Neural cell (in vitro differentiated cells): ENCODE measurements at regions not wholly inside any gene's neighbourhood (a gene's known extent, or its start where the extent isn't known, plus 50 kb on each side); places are given as distances from the start of the nearest gene placed in this dataset.

ENCODE experiments used
- H2AFZ ChIP-seq: fragments of 200-600, 300-800 bp; sonication (generic), shearing (Covaris generic); 2 replicates; pipeline ENCODE4 v1.6.0; 2014; ENCODE audit warnings: low read depth, mild to moderate bottlenecking, antibody characterized with exemption, low read length, moderate library complexity
- H3F3A ChIP-seq: fragments of 200-600 bp; shearing (Covaris generic); 2 replicates; pipeline ENCODE4 v1.6.1; 2016; ENCODE audit warnings: mild to moderate bottlenecking, moderate library complexity, mixed read lengths, antibody characterized with exemption, low read length; ENCODE audit not compliant: insufficient read depth, poor library complexity, severe bottlenecking
- H3K27ac ChIP-seq: fragments of 200-600, 300-800 bp; sonication (generic), shearing (Covaris generic); 2 replicates; pipeline ENCODE4 v1.5.1; 2014; ENCODE audit warnings: mild to moderate bottlenecking, low read length, moderate library complexity
- H3K27me3 ChIP-seq: fragments of 300-800, 200-600 bp; sonication (generic), shearing (Covaris generic); 2 replicates; pipeline ENCODE4 v1.6.0; 2014; ENCODE audit warnings: mild to moderate bottlenecking, low read depth, low read length, moderate library complexity; ENCODE audit not compliant: insufficient read depth
- H3K36me3 ChIP-seq: fragments of 300-800, 200-600 bp; sonication (generic), shearing (Covaris generic); 2 replicates; pipeline ENCODE4 v1.5.1; 2014; ENCODE audit warnings: mild to moderate bottlenecking, antibody characterized with exemption, low read length, moderate library complexity; ENCODE audit not compliant: insufficient read depth
- H3K4me2 ChIP-seq: fragments of 300-800, 200-600 bp; sonication (generic), shearing (Covaris generic); 2 replicates; pipeline ENCODE4 v1.6.0; 2014; ENCODE audit warnings: mild to moderate bottlenecking, low read length
- H3K4me3 ChIP-seq: fragments of 300-800, 200-600 bp; sonication (generic), shearing (Covaris generic); 2 replicates; pipeline ENCODE4 v1.5.1; 2014; ENCODE audit warnings: mild to moderate bottlenecking, low read length, moderate library complexity
- H3K79me2 ChIP-seq: fragments of 200-600 bp; shearing (Covaris generic); replicated peaks from 2 replicates; pipeline ENCODE4 v1.6.0; 2014; ENCODE audit warnings: mild to moderate bottlenecking, low read length, moderate library complexity; ENCODE audit not compliant: insufficient read depth
- H3K9ac ChIP-seq: fragments of 300-800, 200-600 bp; sonication (generic), shearing (Covaris generic); 2 replicates; pipeline ENCODE4 v1.6.1; 2016; ENCODE audit warnings: mild to moderate bottlenecking, low read length, mixed read lengths
- H3K9me2 ChIP-seq: fragments of 200-600 bp; shearing (Covaris generic); 2 replicates; pipeline ENCODE4 v1.6.1; 2016; ENCODE audit warnings: mild to moderate bottlenecking, low read length, mixed read lengths; ENCODE audit not compliant: insufficient read depth
- H3K9me3 ChIP-seq: fragments of 200-600, 300-800 bp; sonication (generic), shearing (Covaris generic); 2 replicates; pipeline ENCODE4 v1.6.1; 2016; ENCODE audit warnings: mild to moderate bottlenecking, mixed run types, low read length, moderate library complexity, mixed read lengths
- H4K20me1 ChIP-seq: fragments of 200-600 bp; shearing (Covaris generic); 2 replicates; pipeline ENCODE4 v1.6.1; 2016; ENCODE audit warnings: mild to moderate bottlenecking, mixed run types; ENCODE audit not compliant: insufficient read depth
- CTCF ChIP-seq: fragments of 450-650 bp; IDR thresholded peaks from 2 replicates; pipeline ENCODE4 v1.5.1; 2014; ENCODE audit warnings: antibody characterized with exemption, mild to moderate bottlenecking, moderate library complexity; ENCODE audit not compliant: poor library complexity, severe bottlenecking
- EP300 ChIP-seq: fragments of 450-650 bp; conservative IDR thresholded peaks from 2 replicates; pipeline ENCODE4 v1.6.1; 2014; ENCODE audit warnings: antibody characterized with exemption, mild to moderate bottlenecking, moderate library complexity; ENCODE audit not compliant: poor library complexity, severe bottlenecking
- EZH2 ChIP-seq: fragments of 200-600, 300-800 bp; shearing (Covaris generic), sonication (generic); IDR thresholded peaks from 2 replicates; pipeline ENCODE4 v1.6.1; 2014; ENCODE audit warnings: antibody characterized with exemption, low read length, borderline replicate concordance, mild to moderate bottlenecking; ENCODE audit not compliant: insufficient read depth, poor library complexity, severe bottlenecking
- MXI1 ChIP-seq: fragments of 450-650 bp; conservative IDR thresholded peaks from 2 replicates; pipeline ENCODE4 v1.6.1; 2014; ENCODE audit warnings: antibody characterized with exemption, mild to moderate bottlenecking; ENCODE audit not compliant: poor library complexity, severe bottlenecking
- POLR2AphosphoS5 ChIP-seq: IDR thresholded peaks from 2 replicates; pipeline ENCODE4 v1.6.1; 2012
- RAD21 ChIP-seq: fragments of 450-650 bp; conservative IDR thresholded peaks from 2 replicates; pipeline ENCODE4 v1.6.1; 2014; ENCODE audit warnings: antibody characterized with exemption, mild to moderate bottlenecking, moderate library complexity
- REST ChIP-seq: IDR thresholded peaks from 2 replicates; pipeline ENCODE4 v1.6.1; 2012; ENCODE audit warnings: borderline replicate concordance
- SMC3 ChIP-seq: fragments of 450-650 bp; conservative IDR thresholded peaks from 2 replicates; pipeline ENCODE4 v1.6.1; 2014; ENCODE audit warnings: antibody characterized with exemption, mild to moderate bottlenecking, moderate library complexity; ENCODE audit not compliant: poor library complexity
- TAF1 ChIP-seq: IDR thresholded peaks from 2 replicates; pipeline ENCODE4 v1.6.1; 2012; ENCODE audit warnings: low read depth

GRCh38 chr17:13197586-13197985, 179.8 kb upstream of the ELAC2 start:
- Histone ChIP-seq H3K79me2 (no peaks in the 10 kb centered on the region), H3K4me2 (no peak overlapping the region), H4K20me1 (no peaks in the 10 kb centered on the region), H3K27ac (no peak overlapping the region), H3K9me3 (no peaks in the 10 kb centered on the region), H3K9me2 (no peaks in the 10 kb centered on the region), H3F3A (no peaks in the 10 kb centered on the region), H3K4me3 (no peak overlapping the region), H3K36me3 (no peaks in the 10 kb centered on the region), H3K9ac (no peak overlapping the region), H3K27me3 (no peaks in the 10 kb centered on the region), H2AFZ (no peak overlapping the region)
- TF ChIP-seq TAF1 = no peak
- TF ChIP-seq POLR2AphosphoS5 = no peak
- TF ChIP-seq RAD21 = no peak
- no peak for TF ChIP-seq SMC3
- TF ChIP-seq EZH2 = no peak
- no peak for TF ChIP-seq MXI1
- TF ChIP-seq REST = no peak
- TF ChIP-seq EP300 = no peak
- no peak for TF ChIP-seq CTCF

- TF ChIP-seq TAF1 (no peak), REST (no peak), EZH2 (no peak), POLR2AphosphoS5 (no peak), SMC3 (no peak), MXI1 (no peak), RAD21 (no peak), CTCF (no peak), EP300 (no peak)
- H4K20me1 ChIP-seq = no peaks in the 10 kb centered on the region
- no peak overlapping the region for H2AFZ ChIP-seq
- no peaks in the 10 kb centered on the region for H3K79me2 ChIP-seq
- no peaks in the 10 kb centered on the region for H3K9me2 ChIP-seq
- H3K9me3 ChIP-seq = no peaks in the 10 kb centered on the region
- no peaks in the 10 kb centered on the region for H3F3A ChIP-seq
- no peak overlapping the region for H3K4me3 ChIP-seq
- H3K27me3 ChIP-seq = no peaks in the 10 kb centered on the region
- H3K4me2 ChIP-seq = no peak overlapping the region
- H3K36me3 ChIP-seq = no peaks in the 10 kb centered on the region
- H3K9ac ChIP-seq = no peak overlapping the region
- H3K27ac ChIP-seq = no peak overlapping the region
These were observed 177.1 kb upstream of the ELAC2 start for GRCh38 chr17:13194887-13195286.
